ENCODE measurements at regions not wholly inside any gene's neighbourhood (a gene's known extent, or its start where the extent isn't known, plus 50 kb on each side); places are given as distances from the start of the nearest gene placed in this dataset.

DNA sequence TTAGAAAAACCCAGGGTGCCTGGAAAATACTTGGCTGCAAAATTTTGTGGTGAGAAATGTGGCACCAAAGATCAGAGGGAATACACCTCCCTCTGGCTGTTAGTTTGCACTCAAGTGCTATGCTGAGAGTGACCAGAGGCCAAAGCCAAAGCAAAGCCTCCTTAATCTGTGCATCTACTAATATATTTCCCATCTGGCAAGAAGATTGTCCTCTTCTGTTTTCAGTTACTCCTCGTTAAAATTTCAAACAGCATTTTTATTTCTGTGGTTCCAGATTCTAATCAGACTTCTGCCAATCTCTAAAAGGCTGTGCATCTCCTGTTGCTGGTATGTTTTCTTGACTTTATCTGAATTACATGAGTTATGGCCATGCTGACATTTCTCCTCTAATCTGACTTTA lies 327.4 kb downstream of the TBX15 start:
- H3K27ac ChIP-seq (ENCODE audit: low read length): no peak overlapping the region
- no peak overlapping the region for H3K4me3 ChIP-seq (ENCODE audit: low read length)
- Mint-ChIP-seq H3K27ac (no peak overlapping the region), H3K27me3 (ENCODE audit: low read depth in 2 of 2) (no peaks in the 10 kb centered on the region), H3K4me3 (no peak overlapping the region), H3K9me3 (peaks cover 22 to 33% of the 10 kb centered on the region in 2 donors), H3K4me1 (no peaks in the 10 kb centered on the region), H3K36me3 (peaks cover 19% of the 10 kb centered on the region)
- TF ChIP-seq, protein P1, sequence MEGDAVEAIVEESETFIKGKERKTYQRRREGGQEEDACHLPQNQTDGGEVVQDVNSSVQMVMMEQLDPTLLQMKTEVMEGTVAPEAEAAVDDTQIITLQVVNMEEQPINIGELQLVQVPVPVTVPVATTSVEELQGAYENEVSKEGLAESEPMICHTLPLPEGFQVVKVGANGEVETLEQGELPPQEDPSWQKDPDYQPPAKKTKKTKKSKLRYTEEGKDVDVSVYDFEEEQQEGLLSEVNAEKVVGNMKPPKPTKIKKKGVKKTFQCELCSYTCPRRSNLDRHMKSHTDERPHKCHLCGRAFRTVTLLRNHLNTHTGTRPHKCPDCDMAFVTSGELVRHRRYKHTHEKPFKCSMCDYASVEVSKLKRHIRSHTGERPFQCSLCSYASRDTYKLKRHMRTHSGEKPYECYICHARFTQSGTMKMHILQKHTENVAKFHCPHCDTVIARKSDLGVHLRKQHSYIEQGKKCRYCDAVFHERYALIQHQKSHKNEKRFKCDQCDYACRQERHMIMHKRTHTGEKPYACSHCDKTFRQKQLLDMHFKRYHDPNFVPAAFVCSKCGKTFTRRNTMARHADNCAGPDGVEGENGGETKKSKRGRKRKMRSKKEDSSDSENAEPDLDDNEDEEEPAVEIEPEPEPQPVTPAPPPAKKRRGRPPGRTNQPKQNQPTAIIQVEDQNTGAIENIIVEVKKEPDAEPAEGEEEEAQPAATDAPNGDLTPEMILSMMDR (IDR thresholded peaks at IDR 0.05): no peak
- 27% methylated on average over 1 of the region's 1 CpG for WGBS (ENCODE audit: insufficient coverage)
- DNase-seq (no peak), ATAC-seq (no peak)
- intact Hi-C loops (cut with micrococcal nuclease): no loop called here
- no peaks in the 10 kb centered on the region for H3K36me3 ChIP-seq (ENCODE audit: control insufficient read depth, insufficient read depth, low read length)
- no peaks in the 10 kb centered on the region for H3K27me3 ChIP-seq (ENCODE audit: control insufficient read depth, insufficient read depth, low read length)
- H3K9me3 ChIP-seq (ENCODE audit: control insufficient read depth, insufficient read depth, low read length): peaks cover 2% of the 10 kb centered on the region
- no peaks in the 10 kb centered on the region for H3K4me1 ChIP-seq (ENCODE audit: control insufficient read depth, insufficient read depth, low read length)

DNA sequence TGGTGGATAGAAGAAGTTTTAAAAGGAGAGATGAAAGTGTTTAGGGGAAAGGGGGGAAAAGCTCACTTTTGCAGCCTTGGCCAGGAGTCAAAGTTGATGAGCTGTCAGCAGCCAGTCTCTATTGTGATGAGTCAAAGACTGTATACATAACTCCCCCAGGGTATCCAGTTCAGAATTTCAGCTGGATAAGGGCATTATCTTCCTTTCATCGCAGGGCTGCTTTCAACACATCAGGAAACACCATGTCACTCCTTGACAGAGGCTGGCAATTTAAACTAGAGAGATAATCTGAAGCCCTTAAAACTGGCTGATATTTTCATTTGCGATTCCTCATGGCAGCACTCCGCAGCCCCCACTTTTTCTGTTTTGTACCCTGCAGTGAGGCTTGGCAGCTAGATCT lies 328.5 kb downstream of the TBX15 start:
- no peaks in the 10 kb centered on the region for H3K4me1 ChIP-seq (ENCODE audit: control insufficient read depth, insufficient read depth, low read length)
- no peak overlapping the region for H3K4me3 Mint-ChIP-seq
- H3K36me3 ChIP-seq (ENCODE audit: control insufficient read depth, insufficient read depth, low read length): no peaks in the 10 kb centered on the region
- WGBS (ENCODE audit: insufficient coverage): 83% methylated on average over 3 of the region's 3 CpGs
- no peaks in the 10 kb centered on the region for H3K27me3 ChIP-seq (ENCODE audit: control insufficient read depth, insufficient read depth, low read length)
- no peak overlapping the region for H3K27ac Mint-ChIP-seq
- H3K9me3 ChIP-seq (ENCODE audit: control insufficient read depth, insufficient read depth, low read length): peaks cover 2% of the 10 kb centered on the region
- no peak overlapping the region for H3K27ac ChIP-seq (ENCODE audit: low read length)
- peaks cover 19% of the 10 kb centered on the region for H3K36me3 Mint-ChIP-seq
- no peak for DNase-seq
- no peaks in the 10 kb centered on the region for H3K27me3 Mint-ChIP-seq (ENCODE audit: low read depth in 2 of 2)
- no peaks in the 10 kb centered on the region for H3K4me1 Mint-ChIP-seq
- peaks cover 25 to 34% of the 10 kb centered on the region in 2 donors for H3K9me3 Mint-ChIP-seq
- intact Hi-C loops (cut with micrococcal nuclease): no loop called here
- TF ChIP-seq, protein P1 (IDR thresholded peaks at IDR 0.05): no peak
- no peak for ATAC-seq
- H3K4me3 ChIP-seq (ENCODE audit: low read length): no peak overlapping the region

DNA sequence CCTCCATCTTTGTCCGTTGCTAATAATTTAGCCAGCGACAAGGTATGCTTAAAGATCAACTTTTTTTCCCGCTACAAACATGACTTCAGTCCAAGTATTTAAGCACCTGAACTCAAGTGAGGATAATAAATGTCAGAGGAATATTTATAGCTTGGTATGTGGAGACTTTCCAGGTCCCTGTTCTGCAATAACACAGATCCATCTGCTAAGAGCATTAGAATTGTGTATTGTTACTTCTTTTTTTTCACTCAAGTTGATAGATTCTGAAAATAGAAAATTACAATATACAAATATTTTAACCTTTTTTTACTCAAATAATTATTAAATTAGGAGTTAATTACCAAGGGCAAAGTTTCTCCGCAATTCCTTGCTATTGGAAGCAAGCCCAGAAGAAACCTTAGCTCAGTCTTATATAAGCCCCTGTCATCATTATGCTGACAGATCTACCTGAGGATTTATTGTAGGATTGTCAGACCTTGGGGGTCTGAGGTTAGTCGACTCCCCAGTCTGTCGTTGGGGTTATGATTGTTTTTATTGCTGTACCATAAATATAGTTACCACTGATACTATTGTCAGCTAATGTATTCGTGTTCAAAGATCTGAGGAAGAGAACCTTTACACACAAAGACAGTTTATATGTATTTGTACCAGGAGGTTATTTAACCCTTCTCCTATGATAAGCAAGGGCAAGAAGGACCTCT lies 337.9 kb downstream of the TBX15 start:
- intact Hi-C loops (cut with micrococcal nuclease): no loop called here
- no peak for ATAC-seq
- Mint-ChIP-seq H3K4me3 (no peak overlapping the region), H3K9me3 (peaks cover 12 to 13% of the 10 kb centered on the region in 2 donors), H3K36me3 (no peaks in the 10 kb centered on the region), H3K4me1 (no peaks in the 10 kb centered on the region), H3K27ac (no peak overlapping the region), H3K27me3 (ENCODE audit: low read depth in 2 of 2) (no peaks in the 10 kb centered on the region)
- H3K36me3 ChIP-seq (ENCODE audit: control insufficient read depth, insufficient read depth, low read length): no peaks in the 10 kb centered on the region
- no peaks in the 10 kb centered on the region for H3K4me1 ChIP-seq (ENCODE audit: control insufficient read depth, insufficient read depth, low read length)
- no peak overlapping the region for H3K27ac ChIP-seq (ENCODE audit: low read length)
- H3K9me3 ChIP-seq (ENCODE audit: control insufficient read depth, insufficient read depth, low read length): no peaks in the 10 kb centered on the region
- WGBS (ENCODE audit: insufficient coverage): 93% methylated on average over 3 of the region's 7 CpGs
- DNase-seq: no peak
- no peaks in the 10 kb centered on the region for H3K27me3 ChIP-seq (ENCODE audit: control insufficient read depth, insufficient read depth, low read length)
- TF ChIP-seq, protein P1 (IDR thresholded peaks at IDR 0.05): no peak
- H3K4me3 ChIP-seq (ENCODE audit: low read length): no peak overlapping the region

Measured in natural killer cell (primary cell).